HEK293 (cell line): ENCODE measurements at regions not wholly inside any gene's neighbourhood (a gene's known extent, or its start where the extent isn't known, plus 50 kb on each side); places are given as distances from the start of the nearest gene placed in this dataset.

Experiments used
- BCL11A ChIP-seq: fragments of 450-650 bp; formaldehyde crosslinking; IDR thresholded peaks from 2 replicates; pipeline ENCODE4 v1.5.1; 2016; ENCODE audit warnings: low read depth, missing biosample characterization, missing genetic modification characterization
- GLI2 ChIP-seq: fragments of 450-650 bp; formaldehyde crosslinking; IDR thresholded peaks from 2 replicates; pipeline ENCODE4; 2017; ENCODE audit warnings: missing biosample characterization, missing genetic modification characterization, low read depth, borderline replicate concordance
- HOXC10 ChIP-seq: sonication (generic); formaldehyde crosslinking; IDR thresholded peaks from 2 replicates; pipeline ENCODE4 v1.8.1; 2023; ENCODE audit warnings: mild to moderate bottlenecking, missing genetic modification reagents
- IKZF3 ChIP-seq: fragments of 450-650 bp; IDR thresholded peaks from 2 replicates; pipeline ENCODE4 v1.5.0; 2018; ENCODE audit warnings: missing biosample characterization, mild to moderate bottlenecking, missing genetic modification characterization, moderate library complexity
- KLF1 ChIP-seq: fragments of 450-650 bp; formaldehyde crosslinking; IDR thresholded peaks from 2 replicates; pipeline ENCODE4 v1.5.1; 2016; ENCODE audit warnings: missing biosample characterization, missing genetic modification characterization
- KLF10 ChIP-seq: fragments of 450-650 bp; IDR thresholded peaks from 2 replicates; pipeline ENCODE4 v1.5.1; 2018; ENCODE audit warnings: missing biosample characterization, mild to moderate bottlenecking, missing genetic modification characterization
- KLF8 ChIP-seq: fragments of 450-650 bp; formaldehyde crosslinking; IDR thresholded peaks from 2 replicates; pipeline ENCODE4 v1.5.1; 2016; ENCODE audit warnings: missing biosample characterization, missing genetic modification characterization
- OVOL3 ChIP-seq: fragments of 450-650 bp; formaldehyde crosslinking; IDR thresholded peaks from 2 replicates; pipeline ENCODE4 v1.5.1; 2016; ENCODE audit warnings: missing biosample characterization, missing genetic modification characterization
- PATZ1 ChIP-seq: fragments of 450-650 bp; formaldehyde crosslinking; IDR thresholded peaks from 2 replicates; pipeline ENCODE4 v1.5.1; 2016; ENCODE audit warnings: missing biosample characterization, missing genetic modification characterization
- PRDM1 ChIP-seq: fragments of 450-650 bp; formaldehyde crosslinking; IDR thresholded peaks from 2 replicates; pipeline ENCODE4; 2016; ENCODE audit warnings: missing biosample characterization, missing genetic modification characterization
- SALL2 ChIP-seq: fragments of 450-650 bp; formaldehyde crosslinking; IDR thresholded peaks from 2 replicates; pipeline ENCODE4 v1.5.0; 2017; ENCODE audit warnings: missing biosample characterization, mild to moderate bottlenecking, missing genetic modification characterization, borderline replicate concordance
- SETDB1 ChIP-seq: IDR thresholded peaks from one replicate; pipeline ENCODE4 v1.6.1; 2017; ENCODE audit warnings: mild to moderate bottlenecking, low read length, moderate library complexity, mixed read lengths; ENCODE audit not compliant: insufficient read length
- SP7 ChIP-seq: fragments of 450-650 bp; formaldehyde crosslinking; IDR thresholded peaks from 2 replicates; pipeline ENCODE4 v1.5.1; 2016; ENCODE audit warnings: missing biosample characterization, missing genetic modification characterization
- ZBTB17 ChIP-seq: fragments of 450-650 bp; formaldehyde crosslinking; IDR thresholded peaks from 2 replicates; pipeline ENCODE4 v1.5.1; 2016; ENCODE audit warnings: missing biosample characterization, missing genetic modification characterization
- ZBTB20 ChIP-seq: fragments of 450-650 bp; formaldehyde crosslinking; IDR thresholded peaks from 2 replicates; pipeline ENCODE4 v1.5.1; 2016; ENCODE audit warnings: missing biosample characterization, missing genetic modification characterization
- ZBTB48 ChIP-seq: fragments of 450-650 bp; formaldehyde crosslinking; IDR thresholded peaks from 2 replicates; pipeline ENCODE4 v1.5.1; 2016; ENCODE audit warnings: missing biosample characterization, missing genetic modification characterization
- ZBTB49 ChIP-seq: fragments of 450-650 bp; formaldehyde crosslinking; IDR thresholded peaks from 2 replicates; pipeline ENCODE4 v1.5.1; 2016; ENCODE audit warnings: missing biosample characterization, missing genetic modification characterization, low read depth
- ZBTB7A ChIP-seq: fragments of 450-650 bp; formaldehyde crosslinking; IDR thresholded peaks from 2 replicates; pipeline ENCODE4 v1.5.1; 2016; ENCODE audit warnings: low read depth, missing biosample characterization, missing genetic modification characterization
- ZBTB8A ChIP-seq: fragments of 450-650 bp; formaldehyde crosslinking; IDR thresholded peaks from 2 replicates; pipeline ENCODE4 v1.5.1; 2016; ENCODE audit warnings: missing biosample characterization, missing genetic modification characterization
- ZEB2 ChIP-seq: fragments of 450-650 bp; formaldehyde crosslinking; IDR thresholded peaks from 2 replicates; pipeline ENCODE4 v1.5.1; 2016; ENCODE audit warnings: missing biosample characterization, missing genetic modification characterization
- ZFP37 ChIP-seq: fragments of 450-650 bp; formaldehyde crosslinking; IDR thresholded peaks from 2 replicates; pipeline ENCODE4 v1.5.1; 2016; ENCODE audit warnings: missing biosample characterization, missing genetic modification characterization
- ZFP69B ChIP-seq: fragments of 450-650 bp; formaldehyde crosslinking; IDR thresholded peaks from 2 replicates; pipeline ENCODE4 v1.5.1; 2016; ENCODE audit warnings: missing biosample characterization, missing genetic modification characterization
- ZNF10 ChIP-seq: fragments of 450-650 bp; formaldehyde crosslinking; IDR thresholded peaks from 2 replicates; pipeline ENCODE4 v1.5.1; 2017; ENCODE audit warnings: missing biosample characterization, missing genetic modification characterization
- ZNF140 ChIP-seq: fragments of 450-650 bp; formaldehyde crosslinking; IDR thresholded peaks from 2 replicates; pipeline ENCODE4 v1.5.1; 2016; ENCODE audit warnings: missing biosample characterization, missing genetic modification characterization
- ZNF2 ChIP-seq: fragments of 450-650 bp; formaldehyde crosslinking; IDR thresholded peaks from 2 replicates; pipeline ENCODE4 v1.5.1; 2016; ENCODE audit warnings: missing biosample characterization, missing genetic modification characterization
- ZNF274 ChIP-seq, 2 experiments: fragments of 200-500 bp in 1 of 2; fragments of 450-650 bp in 1 of 2; sonication (Bioruptor generic) in 1 of 2; formaldehyde crosslinking in 1 of 2; IDR thresholded peaks; 2 replicates each; pipeline versions ENCODE4 v1.5.1 to v1.6.1; 2014 to 2016; ENCODE audit warnings: borderline replicate concordance in 1 of 2, inconsistent platforms in 1 of 2, low read length in 1 of 2, missing biosample characterization in 1 of 2, missing genetic modification characterization in 1 of 2
- ZNF350 ChIP-seq: fragments of 450-650 bp; formaldehyde crosslinking; IDR thresholded peaks from 2 replicates; pipeline ENCODE4 v1.5.0; 2017; ENCODE audit warnings: missing biosample characterization, mild to moderate bottlenecking, missing genetic modification characterization
- ZNF416 ChIP-seq: fragments of 450-650 bp; formaldehyde crosslinking; IDR thresholded peaks from 2 replicates; pipeline ENCODE4 v1.5.1; 2016; ENCODE audit warnings: missing biosample characterization, missing genetic modification characterization
- ZNF473 ChIP-seq: fragments of 450-650 bp; formaldehyde crosslinking; IDR thresholded peaks from 2 replicates; pipeline ENCODE4 v1.5.1; 2017; ENCODE audit warnings: missing biosample characterization, missing genetic modification characterization
- ZNF571 ChIP-seq: fragments of 450-650 bp; formaldehyde crosslinking; IDR thresholded peaks from 2 replicates; pipeline ENCODE4 v1.5.0; 2017; ENCODE audit warnings: missing biosample characterization, missing genetic modification characterization
- ZNF585B ChIP-seq: fragments of 450-650 bp; formaldehyde crosslinking; IDR thresholded peaks from 2 replicates; pipeline ENCODE4 v1.5.1; 2016; ENCODE audit warnings: missing biosample characterization, missing genetic modification characterization
- ZNF600 ChIP-seq: fragments of 450-650 bp; formaldehyde crosslinking; IDR thresholded peaks from 2 replicates; pipeline ENCODE4 v1.5.1; 2016; ENCODE audit warnings: missing biosample characterization, missing genetic modification characterization
- ZNF626 ChIP-seq: fragments of 450-650 bp; sonication (Bioruptor Pico); formaldehyde crosslinking; IDR thresholded peaks from 2 replicates; pipeline ENCODE4 v1.5.1; 2018; ENCODE audit warnings: missing biosample characterization, missing genetic modification characterization, inconsistent platforms
- ZNF629 ChIP-seq: fragments of 450-650 bp; formaldehyde crosslinking; IDR thresholded peaks from 2 replicates; pipeline ENCODE4 v1.5.1; 2017; ENCODE audit warnings: missing biosample characterization, missing genetic modification characterization
- ZNF658 ChIP-seq: fragments of 450-650 bp; formaldehyde crosslinking; IDR thresholded peaks from 2 replicates; pipeline ENCODE4; 2016; ENCODE audit warnings: missing biosample characterization, missing genetic modification characterization
- ZNF677 ChIP-seq: fragments of 450-650 bp; IDR thresholded peaks from 2 replicates; pipeline ENCODE4 v1.5.0; 2018; ENCODE audit warnings: missing biosample characterization, mild to moderate bottlenecking, missing genetic modification characterization, moderate library complexity
- ZNF747 ChIP-seq: fragments of 450-650 bp; formaldehyde crosslinking; IDR thresholded peaks from 2 replicates; pipeline ENCODE4 v1.5.1; 2016; ENCODE audit warnings: missing biosample characterization, missing genetic modification characterization
- ZSCAN18 ChIP-seq: fragments of 450-650 bp; formaldehyde crosslinking; IDR thresholded peaks from 2 replicates; pipeline ENCODE4 v1.5.1; 2016; ENCODE audit warnings: missing biosample characterization, missing genetic modification characterization
- ZXDB ChIP-seq: fragments of 450-650 bp; formaldehyde crosslinking; IDR thresholded peaks from 2 replicates; pipeline ENCODE4 v1.5.1; 2016; ENCODE audit warnings: missing biosample characterization, missing genetic modification characterization

- TF ChIP-seq IKZF3 (0 out of 2 replicates have a peak, but pooled peaks have one; percentile 36), ZFP69B (tag by site-specific recombination) (peak; percentile 68; the same call in 1 of the 2 replicates), ZXDB (0 out of 2 replicates have a peak, but pooled peaks have one; percentile 30), OVOL3 (tag by site-specific recombination) (no peak), ZNF416 (tag by site-specific recombination) (no peak), ZBTB48 (tag by site-specific recombination) (peak; percentile 27; the same call in 1 of the 2 replicates), ZBTB20 (tag by site-specific recombination) (no peak), ZNF629 (tag by site-specific recombination) (peak; percentile 60; the same call in 1 of the 2 replicates), ZNF658 (tag by site-specific recombination) (no peak), ZBTB17 (tag by site-specific recombination) (peak; percentile 79), ZNF2 (0 out of 2 replicates have a peak, but pooled peaks have one; percentile 23), GLI2 (tag by site-specific recombination) (no peak), ZBTB7A (no peak), BCL11A (tag by site-specific recombination) (no peak), KLF8 (0 out of 2 replicates have a peak, but pooled peaks have one; percentile 68), ZNF473 (tag by site-specific recombination) (no peak), ZNF585B (tag by site-specific recombination) (no peak), SP7 (tag by site-specific recombination) (peak; percentile 83), ZNF10 (tag by site-specific recombination) (no peak), ZNF350 (tag by site-specific recombination) (no peak), ZNF140 (tag by site-specific recombination) (no peak), KLF10 (tag by site-specific recombination) (0 out of 2 replicates have a peak, but pooled peaks have one; percentile 19), PATZ1 (tag by site-specific recombination) (peak; percentile 60), HOXC10 (no peak), ZBTB8A (tag by site-specific recombination) (no peak), ZNF626 (tag by site-specific recombination) (no peak), PRDM1 (tag by site-specific recombination) (no peak), ZNF571 (tag by site-specific recombination) (no peak), ZSCAN18 (tag by site-specific recombination) (no peak), ZFP37 (no peak), ZNF747 (no peak), SALL2 (tag by site-specific recombination) (no peak), ZNF274 (IDR thresholded peaks at IDR 0.05; ENCODE audit: low read length) (no peak), ZNF274 (tag by site-specific recombination; IDR thresholded peaks at IDR 0.05; ENCODE audit: borderline replicate concordance) (no peak), ZEB2 (tag by site-specific recombination) (0 out of 2 replicates have a peak, but pooled peaks have one; percentile 50), SETDB1 (peak; percentile 22), KLF1 (tag by site-specific recombination) (peak; percentile 72), ZBTB49 (tag by site-specific recombination) (no peak), ZNF600 (peak; percentile 55; the same call in 1 of the 2 replicates), ZNF677 (tag by site-specific recombination) (no peak)
Measured at GRCh38 chr1:232571523-232571922, 58.4 kb downstream of the SIPA1L2 start (continued).
